Ovary (tissue), 3 donors: ENCODE measurements at regions not wholly inside any gene's neighbourhood (a gene's known extent, or its start where the extent isn't known, plus 50 kb on each side); places are given as distances from the start of the nearest gene placed in this dataset.

Experiments used
- CTCF ChIP-seq, 3 donors: fragments of 450-650 bp in 2 of 3; fragments of 200-600 bp in 1 of 3; IDR thresholded peaks; one replicate each; pipeline versions ENCODE4 v1.5.1 to v1.8.0; 2016 to 2022; ENCODE audit warnings: antibody characterized with exemption in 3 of 3, mild to moderate bottlenecking in 1 of 3
- EP300 ChIP-seq: sonication (generic); formaldehyde crosslinking; IDR thresholded peaks from one replicate; pipeline ENCODE4 v1.6.1; 2017; ENCODE audit warnings: antibody characterized with exemption
- POLR2A ChIP-seq: fragments of 450-650 bp; IDR thresholded peaks from one replicate; pipeline ENCODE4 v1.6.1; 2017; ENCODE audit warnings: antibody characterized with exemption, mild to moderate bottlenecking, moderate library complexity
- donor health status: DM: no; HTN: no; CAD: no.

GRCh38 chr3:72579191-72579580 lies 269.1 kb downstream of the SHQ1 start:
- TF ChIP-seq POLR2A (no peak), CTCF (IDR thresholded peaks at IDR 0.05) (no peak), EP300 (no peak)
